Ovary (tissue), 7 donors: ENCODE measurements at regions not wholly inside any gene's neighbourhood (a gene's known extent, or its start where the extent isn't known, plus 50 kb on each side); places are given as distances from the start of the nearest gene placed in this dataset.

Source experiments
- DNase-seq, 5 donors: peaks; one replicate each; pipeline ENCODE4 v3.0.0-alpha.2; 2019 to 2020
- H3K27ac ChIP-seq, 2 donors: fragments of 200-600 bp; one replicate each; pipeline versions ENCODE4 v1.5.1 to v1.8.0; 2019 to 2022
- H3K27me3 ChIP-seq: fragments of 200-600 bp; one replicate; pipeline ENCODE4 v1.8.0; 2022
- H3K36me3 ChIP-seq: fragments of 200-600 bp; sonication (generic); one replicate; pipeline ENCODE4 v1.5.1; 2019
- H3K4me1 ChIP-seq: one replicate; pipeline ENCODE4 v1.8.1; 2013; ENCODE audit warnings: mild to moderate bottlenecking, moderate library complexity; ENCODE audit not compliant: insufficient read depth
- H3K4me3 ChIP-seq: fragments of 200-600 bp; sonication (generic); one replicate; pipeline ENCODE4 v1.5.1; 2017
- H3K9me3 ChIP-seq, 2 donors: fragments of 200-600 bp in 1 of 2; sonication (generic) in 1 of 2; one replicate each; pipeline versions ENCODE4 v1.5.1 to v1.8.1; 2013 to 2019; ENCODE audit warnings: mild to moderate bottlenecking in 1 of 2, moderate library complexity in 1 of 2
- CTCF ChIP-seq, 3 donors: fragments of 450-650 bp in 2 of 3; fragments of 200-600 bp in 1 of 3; IDR thresholded peaks; one replicate each; pipeline versions ENCODE4 v1.5.1 to v1.8.0; 2016 to 2022; ENCODE audit warnings: antibody characterized with exemption in 3 of 3, mild to moderate bottlenecking in 1 of 3
- EP300 ChIP-seq: sonication (generic); formaldehyde crosslinking; IDR thresholded peaks from one replicate; pipeline ENCODE4 v1.6.1; 2017; ENCODE audit warnings: antibody characterized with exemption
- POLR2A ChIP-seq: fragments of 450-650 bp; IDR thresholded peaks from one replicate; pipeline ENCODE4 v1.6.1; 2017; ENCODE audit warnings: antibody characterized with exemption, mild to moderate bottlenecking, moderate library complexity
- WGBS, 3 donors: extraction: QIAGEN DNeasy Blood & Tissue Kit in 1 of 3; methylation state at CpG; one replicate each; pipeline versions ENCODE4 v1.1.5 to v1.1.7; 2013 to 2017; 5-methylcytosine and 5-hydroxymethylcytosine counted together
- intact Hi-C, 4 donors: fragments of 100-400 bp; cut with DNase I; formaldehyde crosslinking; loops; one replicate each; pipeline versions ENCODE4 v1.11.0 to v1.15.1; 2022 to 2023
- donor health status: DM: no; HTN: no; CAD: no; lungs with moderate emphysema.
- donor health status: DM: no; HTN: no; CAD: no.
- donor health status: Bipolar disorder and iron deficiency.
- donor health status: DM: no; HTN: no; CAD: no.
- donor health status: DM: yes; HTN: yes; CAD: no.

GRCh38 chr5:40309851-40310250, 369.9 kb upstream of the PTGER4 start:
- Histone ChIP-seq H3K27ac (no peak overlapping the region), H3K4me3 (no peak overlapping the region), H3K27me3 (no peaks in the 10 kb centered on the region), H3K36me3 (no peaks in the 10 kb centered on the region), H3K9me3 (no peaks in the 10 kb centered on the region), H3K4me1 (no peaks in the 10 kb centered on the region)
- TF ChIP-seq POLR2A, result no peak
- no peak for TF ChIP-seq CTCF (IDR thresholded peaks at IDR 0.05)
- TF ChIP-seq EP300, result no peak
- intact Hi-C loops, result no loop called here
- no peak for DNase-seq
- 87 to 95% (median 93%) methylated on average over 2 of the region's 2 CpGs for WGBS, 3 donors

- intact Hi-C loops, result no loop called here
- H3K9me3 ChIP-seq, result no peaks in the 10 kb centered on the region
Observed at GRCh38 chr5:40308867-40309266, 370.8 kb upstream of the PTGER4 start.

GRCh38 chr5:40307920-40308319, 371.8 kb upstream of the PTGER4 start:
- Histone ChIP-seq H3K9me3 (no peaks in the 10 kb centered on the region), H3K27ac (no peak overlapping the region), H3K36me3 (no peaks in the 10 kb centered on the region), H3K4me3 (no peak overlapping the region), H3K4me1 (no peaks in the 10 kb centered on the region), H3K27me3 (no peaks in the 10 kb centered on the region)
- TF ChIP-seq EP300 (no peak), CTCF (IDR thresholded peaks at IDR 0.05) (no peak), POLR2A (no peak)
- intact Hi-C loops, result no loop called here
- DNase-seq, result no peak

More at GRCh38 chr5:40308867-40309266, 370.8 kb upstream of the PTGER4 start:
- DNase-seq, result no peak
- Histone ChIP-seq H3K4me1 (no peaks in the 10 kb centered on the region), H3K4me3 (no peak overlapping the region), H3K36me3 (no peaks in the 10 kb centered on the region), H3K27ac (no peak overlapping the region), H3K27me3 (no peaks in the 10 kb centered on the region)
- no peak for TF ChIP-seq POLR2A
- no peak for TF ChIP-seq EP300
- TF ChIP-seq CTCF (IDR thresholded peaks at IDR 0.05), result no peak

- intact Hi-C loops, result no loop called here
- TF ChIP-seq CTCF (IDR thresholded peaks at IDR 0.05), result no peak
- no peak for TF ChIP-seq POLR2A
- no peak for TF ChIP-seq EP300
- no peak overlapping the region for H3K27ac ChIP-seq
- H3K4me3 ChIP-seq, result no peak overlapping the region
- no peaks in the 10 kb centered on the region for H3K9me3 ChIP-seq
- no peaks in the 10 kb centered on the region for H3K4me1 ChIP-seq
- no peaks in the 10 kb centered on the region for H3K36me3 ChIP-seq
- no peak for DNase-seq
- no peaks in the 10 kb centered on the region for H3K27me3 ChIP-seq
- 61 to 74% (median 65%) methylated on average over 2 of the region's 2 CpGs for WGBS, 3 donors
Observed at GRCh38 chr5:40306869-40307487, 372.7 kb upstream of the PTGER4 start.
